SJCRH30 (cell line): ENCODE measurements at regions not wholly inside any gene's neighbourhood (a gene's known extent, or its start where the extent isn't known, plus 50 kb on each side); places are given as distances from the start of the nearest gene placed in this dataset.
"Not testable (repeated sequence)": the region's sequence is repeated elsewhere in the genome, so short reads cannot be mapped to it uniquely, and the experiment has no call there.

Experiments
- DNase-seq, 2 experiments: peaks; one replicate each; pipeline ENCODE4 v3.0.0-alpha.2; 2015 to 2020
- H3K27ac ChIP-seq: fragments of 250-450 bp; sonication (Bioruptor Pico); 2 replicates; pipeline ENCODE4 v1.5.1; 2020; ENCODE audit warnings: mild to moderate bottlenecking, moderate library complexity
- H3K27me3 ChIP-seq: fragments of 250-450 bp; sonication (Bioruptor Pico); 2 replicates; pipeline ENCODE4 v1.5.1; 2020; ENCODE audit warnings: mild to moderate bottlenecking, moderate library complexity
- H3K36me3 ChIP-seq: fragments of 250-450 bp; sonication (Bioruptor Pico); 2 replicates; pipeline ENCODE4 v1.5.1; 2020; ENCODE audit warnings: mild to moderate bottlenecking, moderate library complexity
- H3K4me1 ChIP-seq: fragments of 250-450 bp; sonication (Bioruptor Pico); 2 replicates; pipeline ENCODE4 v1.5.1; 2020; ENCODE audit warnings: mild to moderate bottlenecking, moderate library complexity
- H3K4me3 ChIP-seq: fragments of 250-450 bp; sonication (Bioruptor Pico); 2 replicates; pipeline ENCODE4 v1.5.1; 2020; ENCODE audit warnings: mild to moderate bottlenecking, moderate library complexity
- H3K9me3 ChIP-seq: fragments of 250-450 bp; sonication (Bioruptor Pico); replicated peaks from 2 replicates; pipeline ENCODE4 v1.5.1; 2020; ENCODE audit warnings: mild to moderate bottlenecking, moderate library complexity

- no peaks in the 10 kb centered on the region for H3K9me3 ChIP-seq
- no peak overlapping the region for H3K4me3 ChIP-seq
- no peaks in the 10 kb centered on the region for H3K36me3 ChIP-seq
- H3K27me3 ChIP-seq = no peaks in the 10 kb centered on the region
- H3K4me1 ChIP-seq = peaks cover 4% of the 10 kb centered on the region; the same call in 1 of the 2 replicates
- no peak overlapping the region for H3K27ac ChIP-seq
- no peak for DNase-seq
These were observed 128.2 kb upstream of the ID2 start for GRCh38 chr2:8553643-8554042.

GRCh38 chr2:8554296-8554806, 127.5 kb upstream of the ID2 start:
- H3K9me3 ChIP-seq = no peaks in the 10 kb centered on the region
- DNase-seq = no peak

GRCh38 chr2:8555543-8555942, 126.3 kb upstream of the ID2 start:
- peaks cover 4% of the 10 kb centered on the region; the same call in 1 of the 2 replicates for H3K4me1 ChIP-seq
- no peak overlapping the region for H3K27ac ChIP-seq
- no peaks in the 10 kb centered on the region for H3K9me3 ChIP-seq
- H3K27me3 ChIP-seq = no peaks in the 10 kb centered on the region
- no peak for DNase-seq
- no peak overlapping the region for H3K4me3 ChIP-seq
- H3K36me3 ChIP-seq = no peaks in the 10 kb centered on the region

More at GRCh38 chr2:8554296-8554806, 127.5 kb upstream of the ID2 start:
- Histone ChIP-seq H3K27ac (no peak overlapping the region), H3K27me3 (no peaks in the 10 kb centered on the region), H3K36me3 (no peaks in the 10 kb centered on the region), H3K4me3 (no peak overlapping the region), H3K4me1 (peaks cover 4% of the 10 kb centered on the region; the same call in 1 of the 2 replicates)

DNA sequence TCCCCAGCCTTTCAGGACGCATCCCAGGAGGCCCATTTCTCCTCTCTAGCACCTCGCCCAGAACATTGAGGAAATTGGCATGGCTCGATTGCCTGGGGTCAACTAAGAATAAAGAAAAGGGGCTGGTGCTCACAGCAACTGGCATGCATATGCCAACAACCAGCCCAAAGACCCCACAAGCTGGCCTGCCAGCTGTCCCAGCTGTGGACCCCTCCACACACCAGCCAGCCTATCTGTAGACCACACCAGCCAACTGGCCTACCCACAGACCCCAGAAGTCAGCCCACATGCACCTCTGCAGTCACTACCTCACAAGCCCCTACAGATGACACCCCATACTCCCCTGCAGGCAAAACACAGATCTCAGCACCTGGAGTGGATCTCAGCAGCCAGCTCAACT, 123.8 kb upstream of the ID2 start:
- H3K4me3 ChIP-seq = no peak overlapping the region
- no peak overlapping the region for H3K27ac ChIP-seq
- H3K9me3 ChIP-seq = peaks cover 5% of the 10 kb centered on the region; the same call in 1 of the 2 replicates
- H3K27me3 ChIP-seq = no peaks in the 10 kb centered on the region
- DNase-seq = no peak
- no peaks in the 10 kb centered on the region for H3K4me1 ChIP-seq
- H3K36me3 ChIP-seq = no peaks in the 10 kb centered on the region

DNA sequence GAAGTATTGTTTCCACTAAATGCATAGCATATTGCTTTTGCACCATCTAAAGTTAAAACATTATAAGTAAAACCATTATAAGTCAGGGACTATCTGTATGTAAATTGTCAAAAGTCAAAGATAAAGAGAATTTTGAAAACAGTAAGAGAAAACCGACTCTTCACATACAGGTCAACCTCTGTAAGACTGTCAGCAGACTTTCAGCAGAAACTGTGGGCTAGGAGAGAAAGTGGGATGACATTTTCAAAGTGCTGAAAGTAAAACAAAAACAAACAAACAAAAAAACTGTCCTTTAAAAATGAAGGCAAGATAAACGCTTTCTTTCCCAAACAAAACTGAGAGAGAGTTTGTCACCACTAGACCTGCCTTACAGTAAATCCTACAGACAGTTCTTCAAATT, 122.9 kb upstream of the ID2 start:
- H3K4me3 ChIP-seq = no peak overlapping the region
- no peaks in the 10 kb centered on the region for H3K36me3 ChIP-seq
- H3K9me3 ChIP-seq = peaks cover 5% of the 10 kb centered on the region; the same call in 1 of the 2 replicates
- no peaks in the 10 kb centered on the region for H3K4me1 ChIP-seq
- H3K27ac ChIP-seq = no peak overlapping the region
- no peaks in the 10 kb centered on the region for H3K27me3 ChIP-seq
- no peak for DNase-seq

GRCh38 chr2:8559805-8560204, 122.1 kb upstream of the ID2 start:
- no peaks in the 10 kb centered on the region for H3K4me1 ChIP-seq
- peaks cover 5% of the 10 kb centered on the region; the same call in 1 of the 2 replicates for H3K9me3 ChIP-seq
- DNase-seq = no peak
- H3K27ac ChIP-seq = no peak overlapping the region
- H3K36me3 ChIP-seq = no peaks in the 10 kb centered on the region
- H3K4me3 ChIP-seq = no peak overlapping the region
- no peaks in the 10 kb centered on the region for H3K27me3 ChIP-seq

- H3K4me3 ChIP-seq, H3K27ac ChIP-seq, H3K27me3 ChIP-seq, H3K4me1 ChIP-seq, H3K36me3 ChIP-seq, DNase-seq, H3K9me3 ChIP-seq: not testable (repeated sequence)
These were observed 120.2 kb upstream of the ID2 start for GRCh38 chr2:8561692-8562091.

- Histone ChIP-seq H3K27ac (no peak overlapping the region), H3K4me1 (no peaks in the 10 kb centered on the region), H3K4me3 (no peak overlapping the region), H3K27me3 (no peaks in the 10 kb centered on the region), H3K9me3 (peaks cover 5% of the 10 kb centered on the region; the same call in 1 of the 2 replicates), H3K36me3 (no peaks in the 10 kb centered on the region)
- DNase-seq = no peak
These were observed 117.9 kb upstream of the ID2 start for GRCh38 chr2:8563814-8564474.

DNA sequence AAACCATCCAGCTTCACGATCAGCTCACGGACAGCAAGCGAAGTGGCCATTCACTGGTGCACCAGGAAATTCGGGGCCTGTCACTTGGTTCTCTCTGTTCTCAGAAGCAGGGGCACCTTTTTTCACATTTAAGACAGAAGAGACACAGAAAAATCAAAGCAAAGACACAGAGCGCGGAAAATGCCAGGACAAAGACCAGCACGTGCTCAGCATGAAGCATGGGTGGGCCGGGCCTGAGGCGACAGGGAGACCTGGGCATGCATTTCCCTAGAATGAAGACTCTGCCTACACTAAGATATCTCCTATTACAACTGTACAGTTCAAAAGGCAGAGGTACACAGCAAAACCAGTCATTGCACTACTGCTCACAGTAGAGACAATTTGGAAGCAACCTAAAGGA, 117.4 kb upstream of the ID2 start:
- no peak for DNase-seq
- Histone ChIP-seq H3K36me3 (no peaks in the 10 kb centered on the region), H3K27ac (no peak overlapping the region), H3K9me3 (peaks cover 5% of the 10 kb centered on the region; the same call in 1 of the 2 replicates), H3K27me3 (no peaks in the 10 kb centered on the region), H3K4me1 (no peaks in the 10 kb centered on the region), H3K4me3 (no peak overlapping the region)

DNA sequence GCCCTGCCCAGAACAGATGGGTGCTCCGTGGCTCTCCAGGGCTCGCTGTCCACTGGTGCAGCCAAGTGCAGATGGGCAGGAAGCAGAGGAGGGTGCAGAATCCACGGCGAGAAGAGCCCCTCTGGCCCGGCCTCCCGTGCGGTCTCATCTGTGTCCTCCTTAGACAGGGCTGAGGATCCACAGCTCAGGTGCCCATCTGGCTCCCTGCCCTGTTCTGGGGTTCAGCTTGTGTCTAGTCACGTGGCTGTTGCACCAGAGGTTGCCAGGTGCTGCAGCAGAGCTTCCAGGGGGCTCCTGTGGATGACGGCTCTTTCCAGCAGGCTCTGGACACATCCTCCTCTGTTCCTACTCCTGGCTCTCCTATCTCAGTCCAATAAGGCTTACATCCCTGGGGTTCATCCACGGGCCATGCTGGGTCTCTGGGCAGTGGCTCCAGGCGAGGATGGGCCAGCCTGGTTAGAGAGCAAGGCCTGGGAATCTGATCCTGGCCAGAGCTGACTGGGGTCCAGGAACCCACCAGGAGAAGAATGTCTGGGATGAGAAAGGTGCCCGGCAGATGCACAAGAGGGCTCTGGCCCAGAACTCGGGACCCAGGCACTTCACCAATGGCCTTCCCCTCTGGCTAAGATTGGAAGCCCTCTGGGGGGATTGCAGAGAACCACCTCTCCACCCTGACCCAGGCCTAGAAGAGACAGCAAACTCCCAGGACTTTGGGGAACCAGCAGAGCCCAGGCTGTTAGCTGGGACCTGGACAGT, 116.3 kb upstream of the ID2 start:
- Histone ChIP-seq H3K27ac (no peak overlapping the region), H3K36me3 (no peaks in the 10 kb centered on the region), H3K27me3 (0 out of 2 replicates have a peak, but pooled peaks cover 4% of the 10 kb centered on the region), H3K4me3 (no peak overlapping the region), H3K9me3 (peaks cover 5% of the 10 kb centered on the region; the same call in 1 of the 2 replicates), H3K4me1 (no peaks in the 10 kb centered on the region)
- DNase-seq = no peak

- no peak overlapping the region for H3K4me3 ChIP-seq
- DNase-seq = no peak
- no peaks in the 10 kb centered on the region for H3K36me3 ChIP-seq
- no peak overlapping the region for H3K27ac ChIP-seq
- peaks cover 5% of the 10 kb centered on the region; the same call in 1 of the 2 replicates for H3K9me3 ChIP-seq
- no peaks in the 10 kb centered on the region for H3K4me1 ChIP-seq
- 0 out of 2 replicates have a peak, but pooled peaks cover 4% of the 10 kb centered on the region for H3K27me3 ChIP-seq
These were observed 115.6 kb upstream of the ID2 start for GRCh38 chr2:8566155-8566670.

GRCh38 chr2:8566774-8567468, 114.9 kb upstream of the ID2 start:
- Histone ChIP-seq H3K4me3 (no peak overlapping the region), H3K36me3 (no peaks in the 10 kb centered on the region), H3K9me3 (peaks cover 5% of the 10 kb centered on the region; the same call in 1 of the 2 replicates), H3K4me1 (no peaks in the 10 kb centered on the region), H3K27me3 (peaks cover 7% of the 10 kb centered on the region; the same call in 1 of the 2 replicates), H3K27ac (no peak overlapping the region)
- DNase-seq = no peak

DNA sequence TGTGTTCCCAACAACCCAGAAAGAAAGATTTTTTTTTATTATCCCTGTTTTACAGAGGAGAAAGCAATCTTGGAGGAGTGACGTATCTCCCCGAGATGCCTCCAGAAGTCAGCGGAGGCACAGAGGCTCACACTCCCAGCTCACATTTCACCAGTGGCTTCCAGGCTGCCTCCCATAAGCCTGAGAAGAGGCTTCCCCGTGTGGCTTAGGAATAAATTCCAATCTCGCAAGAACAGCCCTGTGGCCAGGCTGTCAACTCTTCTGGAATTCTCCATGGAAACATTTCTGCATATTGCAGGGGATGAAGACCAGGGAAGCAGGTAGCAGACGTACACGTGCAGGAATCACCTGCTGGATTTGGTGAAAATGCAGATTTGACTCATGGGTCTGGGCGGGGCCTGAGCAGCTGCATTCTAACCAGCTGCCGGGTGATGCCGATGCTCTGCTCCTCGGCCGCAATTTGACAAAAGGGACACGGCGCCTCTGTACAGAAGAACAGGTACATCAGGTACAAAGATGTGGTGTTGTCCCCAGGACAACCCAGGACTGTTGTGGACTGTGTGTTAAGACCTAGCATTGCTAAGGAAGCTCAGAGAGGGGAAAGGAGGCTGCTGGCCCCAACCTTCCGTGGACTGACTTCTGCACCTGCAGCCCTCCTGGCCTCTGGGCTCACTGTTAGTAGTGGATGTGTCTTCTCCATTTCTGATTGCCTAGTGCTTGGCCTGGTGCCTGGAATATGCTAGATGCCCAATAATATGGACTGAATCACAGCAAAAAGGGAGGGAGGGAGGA, 114.2 kb upstream of the ID2 start:
- H3K27me3 ChIP-seq = peaks cover 11% of the 10 kb centered on the region; the same call in 1 of the 2 replicates
- H3K36me3 ChIP-seq = no peaks in the 10 kb centered on the region
- no peak for DNase-seq
- H3K4me3 ChIP-seq = no peak overlapping the region
- no peaks in the 10 kb centered on the region for H3K4me1 ChIP-seq
- H3K9me3 ChIP-seq = no peaks in the 10 kb centered on the region
- H3K27ac ChIP-seq = no peak overlapping the region
